ENCODE measurements at regions not wholly inside any gene's neighbourhood (a gene's known extent, or its start where the extent isn't known, plus 50 kb on each side); places are given as distances from the start of the nearest gene placed in this dataset.

- H3F3A ChIP-seq (ENCODE audit: insufficient read depth, low read length): no peaks in the 10 kb centered on the region
- H3K27ac ChIP-seq (ENCODE audit: low read depth, low read length, poor library complexity, severe bottlenecking): no peak overlapping the region
- TF ChIP-seq EZH2 (IDR thresholded peaks at IDR 0.05; ENCODE audit: borderline replicate concordance, low read length): no peak
- no peak for TF ChIP-seq CTCF (IDR thresholded peaks at IDR 0.05; ENCODE audit: low read length)
- no peak overlapping the region for H2AFZ ChIP-seq (ENCODE audit: low read length)
- no peak overlapping the region for H3K4me3 ChIP-seq (ENCODE audit: low read depth, low read length, poor library complexity, severe bottlenecking)
- no peaks in the 10 kb centered on the region for H3K4me1 ChIP-seq (ENCODE audit: insufficient read depth, low read length, severe bottlenecking)
- no peaks in the 10 kb centered on the region for H4K20me1 ChIP-seq (ENCODE audit: insufficient read depth, low read length)
- no peak overlapping the region for H3K4me2 ChIP-seq (ENCODE audit: low read length)
- H3K9me3 ChIP-seq (ENCODE audit: low read length): no peaks in the 10 kb centered on the region
- H3K27me3 ChIP-seq (ENCODE audit: insufficient read depth, low read length): no peaks in the 10 kb centered on the region
- H3K79me2 ChIP-seq (ENCODE audit: insufficient read depth, low read length): no peaks in the 10 kb centered on the region
- no peak overlapping the region for H3K9ac ChIP-seq (ENCODE audit: low read length)
- no peaks in the 10 kb centered on the region for H3K9me2 ChIP-seq (ENCODE audit: low read depth, low read length)
- H3K36me3 ChIP-seq (ENCODE audit: insufficient read depth, low read length): no peaks in the 10 kb centered on the region
Measured at GRCh38 chr11:19445771-19446170, 205.0 kb upstream of the E2F8 start.

- Histone ChIP-seq H3K36me3 (ENCODE audit: insufficient read depth, low read length) (no peaks in the 10 kb centered on the region), H3K4me1 (ENCODE audit: insufficient read depth, low read length, severe bottlenecking) (no peaks in the 10 kb centered on the region)
Measured at GRCh38 chr11:19444231-19444630, 203.5 kb upstream of the E2F8 start.

GRCh38 chr11:19442554-19442910, 201.8 kb upstream of the E2F8 start:
- no peaks in the 10 kb centered on the region for H3K4me1 ChIP-seq (ENCODE audit: insufficient read depth, low read length, severe bottlenecking)
- no peaks in the 10 kb centered on the region for H4K20me1 ChIP-seq (ENCODE audit: insufficient read depth, low read length)
- H3K9ac ChIP-seq (ENCODE audit: low read length): no peak overlapping the region
- no peaks in the 10 kb centered on the region for H3K9me3 ChIP-seq (ENCODE audit: low read length)
- no peak overlapping the region for H3K4me2 ChIP-seq (ENCODE audit: low read length)
- H3K79me2 ChIP-seq (ENCODE audit: insufficient read depth, low read length): no peaks in the 10 kb centered on the region
- H3K9me2 ChIP-seq (ENCODE audit: low read depth, low read length): no peaks in the 10 kb centered on the region
- H3K27me3 ChIP-seq (ENCODE audit: insufficient read depth, low read length): no peaks in the 10 kb centered on the region
- no peak overlapping the region for H3K27ac ChIP-seq (ENCODE audit: low read depth, low read length, poor library complexity, severe bottlenecking)
- no peak overlapping the region for H2AFZ ChIP-seq (ENCODE audit: low read length)
- TF ChIP-seq EZH2 (IDR thresholded peaks at IDR 0.05; ENCODE audit: borderline replicate concordance, low read length): no peak
- TF ChIP-seq CTCF (IDR thresholded peaks at IDR 0.05; ENCODE audit: low read length): no peak
- no peaks in the 10 kb centered on the region for H3F3A ChIP-seq (ENCODE audit: insufficient read depth, low read length)
- no peaks in the 10 kb centered on the region for H3K36me3 ChIP-seq (ENCODE audit: insufficient read depth, low read length)
- no peak overlapping the region for H3K4me3 ChIP-seq (ENCODE audit: low read depth, low read length, poor library complexity, severe bottlenecking)

More at GRCh38 chr11:19444231-19444630, 203.5 kb upstream of the E2F8 start:
- no peaks in the 10 kb centered on the region for H3K79me2 ChIP-seq (ENCODE audit: insufficient read depth, low read length)
- no peak overlapping the region for H3K9ac ChIP-seq (ENCODE audit: low read length)
- H3K27me3 ChIP-seq (ENCODE audit: insufficient read depth, low read length): no peaks in the 10 kb centered on the region
- no peaks in the 10 kb centered on the region for H3F3A ChIP-seq (ENCODE audit: insufficient read depth, low read length)
- H3K9me3 ChIP-seq (ENCODE audit: low read length): no peaks in the 10 kb centered on the region
- H3K4me2 ChIP-seq (ENCODE audit: low read length): no peak overlapping the region
- no peak overlapping the region for H3K4me3 ChIP-seq (ENCODE audit: low read depth, low read length, poor library complexity, severe bottlenecking)
- H4K20me1 ChIP-seq (ENCODE audit: insufficient read depth, low read length): no peaks in the 10 kb centered on the region
- H3K9me2 ChIP-seq (ENCODE audit: low read depth, low read length): no peaks in the 10 kb centered on the region
- no peak overlapping the region for H2AFZ ChIP-seq (ENCODE audit: low read length)
- H3K27ac ChIP-seq (ENCODE audit: low read depth, low read length, poor library complexity, severe bottlenecking): no peak overlapping the region
- TF ChIP-seq CTCF (IDR thresholded peaks at IDR 0.05; ENCODE audit: low read length) (no peak), EZH2 (IDR thresholded peaks at IDR 0.05; ENCODE audit: borderline replicate concordance, low read length) (no peak)

Data from OCI-LY1 (cell line).